ENCODE measurements at regions not wholly inside any gene's neighbourhood (a gene's known extent, or its start where the extent isn't known, plus 50 kb on each side); places are given as distances from the start of the nearest gene placed in this dataset.

DNA sequence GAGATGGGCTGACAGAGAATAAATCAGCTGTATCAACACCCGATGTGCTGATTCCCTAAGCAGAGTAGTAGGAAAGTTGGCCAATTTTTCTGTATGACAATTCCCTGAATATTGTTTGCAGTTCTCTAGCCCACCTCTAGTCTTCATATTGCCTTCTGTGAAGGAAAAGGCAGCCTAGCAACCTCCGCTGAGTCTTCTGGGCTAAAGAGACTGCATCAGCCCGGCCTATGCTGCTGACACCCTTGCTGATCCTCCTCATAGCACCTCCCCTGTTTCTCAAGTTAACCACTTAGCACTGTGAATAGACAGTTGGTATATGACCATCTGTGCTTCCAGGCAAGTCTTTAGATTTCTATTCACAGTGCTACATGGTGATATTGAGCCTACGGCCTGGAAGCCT lies 161.1 kb upstream of the EGLN3 start:
- TF ChIP-seq POLR2A (IDR thresholded peaks at IDR 0.05; ENCODE audit: low read length) (no peak), GATA1 (IDR thresholded peaks at IDR 0.05; ENCODE audit: low read depth, low read length) (no peak)
